ENCODE measurements at regions not wholly inside any gene's neighbourhood (a gene's known extent, or its start where the extent isn't known, plus 50 kb on each side); places are given as distances from the start of the nearest gene placed in this dataset.
"Not testable (repeated sequence)": the region's sequence is repeated elsewhere in the genome, so short reads cannot be mapped to it uniquely, and the experiment has no call there.

DNA sequence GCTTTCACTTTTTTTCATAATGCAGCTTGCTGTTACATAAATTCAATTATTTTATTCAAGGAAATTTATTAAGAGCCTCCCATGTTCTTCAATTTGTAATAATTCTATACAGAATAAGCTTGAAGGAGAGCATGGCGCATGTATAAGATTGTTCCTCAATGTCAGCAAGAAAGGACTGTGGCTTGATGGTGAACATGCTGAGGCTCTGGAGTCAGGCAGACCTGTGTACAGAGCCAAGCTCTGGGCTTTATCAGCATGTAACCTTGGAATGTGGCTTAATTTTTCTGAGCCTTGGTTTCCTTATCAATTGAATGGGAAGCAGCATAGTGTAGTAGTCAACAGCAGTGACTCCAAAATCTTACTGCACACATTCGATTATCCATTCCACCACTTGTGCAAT lies 92.4 kb downstream of the JRKL start:
- no peaks in the 10 kb centered on the region for H3K27me3 Mint-ChIP-seq (ENCODE audit: low read depth)
- H3K4me1 Mint-ChIP-seq (ENCODE audit: low read depth): no peaks in the 10 kb centered on the region
- H3K36me3 Mint-ChIP-seq (ENCODE audit: low read depth): no peaks in the 10 kb centered on the region
- DNase-seq (ENCODE audit: low spot score): no peak
- no peak overlapping the region for H3K4me3 Mint-ChIP-seq
- no peak overlapping the region for H3K27ac Mint-ChIP-seq
- H3K9me3 Mint-ChIP-seq: no peaks in the 10 kb centered on the region

GRCh38 chr11:96483374-96483955 lies 93.7 kb downstream of the JRKL start:
- no peaks in the 10 kb centered on the region for H3K4me1 Mint-ChIP-seq (ENCODE audit: low read depth)
- H3K36me3 Mint-ChIP-seq (ENCODE audit: low read depth): no peaks in the 10 kb centered on the region
- no peak overlapping the region for H3K4me3 Mint-ChIP-seq

DNA sequence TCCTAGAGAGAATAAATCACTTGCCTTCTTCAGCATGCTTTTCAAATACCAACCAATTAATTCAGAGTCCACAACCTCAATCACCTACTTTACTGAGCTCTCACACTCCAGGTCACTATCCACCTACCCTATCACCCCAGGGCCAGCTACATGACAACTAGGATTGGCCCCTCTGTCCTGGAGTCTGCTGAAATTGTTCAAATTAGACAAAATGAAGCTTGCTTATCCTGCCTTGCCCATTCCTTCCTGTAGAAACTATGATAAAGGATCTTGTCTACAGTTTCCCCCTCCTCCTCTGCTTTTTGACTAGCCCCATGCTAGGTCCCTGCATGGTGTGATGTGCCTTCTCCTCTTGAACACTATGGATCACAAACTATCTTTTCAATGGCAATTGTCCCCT lies 94.5 kb downstream of the JRKL start:
- H3K9me3 Mint-ChIP-seq: no peaks in the 10 kb centered on the region
- H3K4me3 Mint-ChIP-seq: no peak overlapping the region
- no peaks in the 10 kb centered on the region for H3K36me3 Mint-ChIP-seq (ENCODE audit: low read depth)
- no peaks in the 10 kb centered on the region for H3K4me1 Mint-ChIP-seq (ENCODE audit: low read depth)
- no peaks in the 10 kb centered on the region for H3K27me3 Mint-ChIP-seq (ENCODE audit: low read depth)
- DNase-seq (ENCODE audit: low spot score): no peak
- H3K27ac Mint-ChIP-seq: no peak overlapping the region

More at GRCh38 chr11:96483374-96483955, 93.7 kb downstream of the JRKL start:
- Mint-ChIP-seq H3K9me3 (no peaks in the 10 kb centered on the region), H3K27me3 (ENCODE audit: low read depth) (no peaks in the 10 kb centered on the region), H3K27ac (no peak overlapping the region)
- DNase-seq (ENCODE audit: low spot score): no peak

GRCh38 chr11:96486890-96487611 lies 97.2 kb downstream of the JRKL start:
- no peaks in the 10 kb centered on the region for H3K4me1 Mint-ChIP-seq (ENCODE audit: low read depth)
- no peaks in the 10 kb centered on the region for H3K27me3 Mint-ChIP-seq (ENCODE audit: low read depth)
- no peak overlapping the region for H3K27ac Mint-ChIP-seq

GRCh38 chr11:96488911-96489310 lies 99.1 kb downstream of the JRKL start:
- not testable (repeated sequence) for H3K27ac Mint-ChIP-seq; H3K4me3 Mint-ChIP-seq; H3K27me3 Mint-ChIP-seq (ENCODE audit: low read depth)

More at GRCh38 chr11:96486890-96487611, 97.2 kb downstream of the JRKL start:
- Mint-ChIP-seq H3K4me3 (no peak overlapping the region), H3K36me3 (ENCODE audit: low read depth) (no peaks in the 10 kb centered on the region), H3K9me3 (no peaks in the 10 kb centered on the region)
- no peak for DNase-seq (ENCODE audit: low spot score)

GRCh38 chr11:96500440-96500839 lies 110.6 kb downstream of the JRKL start:
- no peaks in the 10 kb centered on the region for H3K9me3 Mint-ChIP-seq
- no peaks in the 10 kb centered on the region for H3K4me1 Mint-ChIP-seq (ENCODE audit: low read depth)
- DNase-seq (ENCODE audit: low spot score): no peak
- H3K27ac Mint-ChIP-seq: no peak overlapping the region
- H3K27me3 Mint-ChIP-seq (ENCODE audit: low read depth): no peaks in the 10 kb centered on the region
- no peak overlapping the region for H3K4me3 Mint-ChIP-seq
- no peaks in the 10 kb centered on the region for H3K36me3 Mint-ChIP-seq (ENCODE audit: low read depth)

More at GRCh38 chr11:96488911-96489310, 99.1 kb downstream of the JRKL start:
- DNase-seq (ENCODE audit: low spot score); H3K9me3 Mint-ChIP-seq; H3K4me1 Mint-ChIP-seq (ENCODE audit: low read depth); H3K36me3 Mint-ChIP-seq (ENCODE audit: low read depth): not testable (repeated sequence)

DNA sequence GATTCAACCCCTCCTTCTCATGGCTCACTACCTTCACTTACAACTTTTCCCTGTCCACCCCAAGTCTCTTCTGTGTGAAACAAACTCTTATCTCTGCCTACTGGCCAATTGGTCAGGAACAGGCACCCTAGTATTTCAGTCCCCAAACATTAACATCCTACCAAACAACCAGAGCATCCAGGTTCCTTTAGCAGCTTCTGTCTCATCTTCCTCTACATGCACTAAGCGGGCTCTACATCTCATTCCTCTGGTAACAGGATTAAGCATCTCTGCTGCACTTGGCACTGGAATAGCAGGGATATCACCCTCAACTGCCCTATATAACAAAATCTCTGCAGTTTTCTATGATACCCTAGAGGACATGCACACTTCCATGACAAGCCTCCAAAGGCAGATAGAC lies 116.2 kb downstream of the JRKL start:
- no peaks in the 10 kb centered on the region for H3K4me1 Mint-ChIP-seq (ENCODE audit: low read depth)
- DNase-seq (ENCODE audit: low spot score): no peak
- H3K36me3 Mint-ChIP-seq (ENCODE audit: low read depth): no peaks in the 10 kb centered on the region
- H3K27ac Mint-ChIP-seq: no peak overlapping the region
- H3K27me3 Mint-ChIP-seq (ENCODE audit: low read depth): peaks cover 2% of the 10 kb centered on the region
- H3K4me3 Mint-ChIP-seq: no peak overlapping the region
- no peaks in the 10 kb centered on the region for H3K9me3 Mint-ChIP-seq

DNA sequence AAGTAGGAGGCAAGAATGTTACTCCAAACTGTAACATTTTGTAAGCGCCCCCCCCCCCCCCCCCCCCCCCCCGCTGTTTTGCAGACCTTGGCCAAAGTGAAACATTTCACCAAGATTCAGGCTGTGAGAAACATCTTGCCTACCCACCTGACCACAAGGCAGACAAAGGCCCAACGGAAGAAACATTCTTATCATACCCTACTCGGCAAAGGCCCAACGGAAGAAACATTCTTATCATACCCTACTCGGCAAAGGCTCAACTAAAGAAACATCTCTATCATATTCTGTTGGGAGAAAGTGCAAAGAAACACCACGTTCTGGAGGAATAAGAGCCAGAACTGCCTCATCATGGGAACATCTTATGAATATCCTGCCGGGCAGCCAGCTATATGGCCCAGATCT lies 117.1 kb downstream of the JRKL start:
- peaks cover 2% of the 10 kb centered on the region for H3K27me3 Mint-ChIP-seq (ENCODE audit: low read depth)
- H3K4me1 Mint-ChIP-seq (ENCODE audit: low read depth): no peaks in the 10 kb centered on the region
- no peaks in the 10 kb centered on the region for H3K36me3 Mint-ChIP-seq (ENCODE audit: low read depth)
- no peak overlapping the region for H3K4me3 Mint-ChIP-seq
- no peaks in the 10 kb centered on the region for H3K9me3 Mint-ChIP-seq
- no peak for DNase-seq (ENCODE audit: low spot score)
- H3K27ac Mint-ChIP-seq: no peak overlapping the region

GRCh38 chr11:96508861-96509260 lies 119.0 kb downstream of the JRKL start:
- Mint-ChIP-seq H3K27me3 (ENCODE audit: low read depth) (peaks cover 2% of the 10 kb centered on the region), H3K36me3 (ENCODE audit: low read depth) (no peaks in the 10 kb centered on the region), H3K27ac (no peak overlapping the region), H3K4me1 (ENCODE audit: low read depth) (no peaks in the 10 kb centered on the region), H3K4me3 (no peak overlapping the region), H3K9me3 (no peaks in the 10 kb centered on the region)
- DNase-seq (ENCODE audit: low spot score): no peak

- Mint-ChIP-seq H3K4me1 (ENCODE audit: low read depth) (no peaks in the 10 kb centered on the region), H3K27me3 (ENCODE audit: low read depth) (no peaks in the 10 kb centered on the region), H3K9me3 (no peaks in the 10 kb centered on the region), H3K4me3 (no peak overlapping the region), H3K27ac (no peak overlapping the region), H3K36me3 (ENCODE audit: low read depth) (no peaks in the 10 kb centered on the region)
- DNase-seq (ENCODE audit: low spot score): no peak
Measured at GRCh38 chr11:96520939-96521338, 131.1 kb downstream of the JRKL start.

- Mint-ChIP-seq H3K4me1 (ENCODE audit: low read depth) (no peaks in the 10 kb centered on the region), H3K27me3 (ENCODE audit: low read depth) (no peaks in the 10 kb centered on the region), H3K9me3 (no peaks in the 10 kb centered on the region), H3K27ac (no peak overlapping the region), H3K4me3 (no peak overlapping the region), H3K36me3 (ENCODE audit: low read depth) (no peaks in the 10 kb centered on the region)
- DNase-seq (ENCODE audit: low spot score): no peak
Measured at GRCh38 chr11:96523656-96524055, 133.8 kb downstream of the JRKL start.

DNA sequence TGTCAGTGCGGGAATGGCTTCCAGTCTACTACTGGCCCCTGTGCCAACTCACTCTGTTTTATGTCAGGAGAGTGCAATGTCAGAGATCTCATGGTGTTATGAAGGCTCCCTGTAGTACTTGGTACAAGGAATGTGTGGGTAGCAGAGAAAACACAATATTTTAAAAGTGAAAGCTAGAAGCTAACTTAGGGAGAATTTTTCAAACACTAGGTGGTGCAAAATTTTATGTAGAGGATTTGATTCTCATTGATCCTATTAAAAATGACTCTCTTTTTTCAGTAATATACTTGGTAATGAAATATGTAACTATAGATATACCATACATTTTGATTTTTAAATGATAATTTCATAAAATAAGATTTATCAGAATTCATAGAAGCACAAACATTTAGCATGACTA lies 134.7 kb downstream of the JRKL start:
- DNase-seq (ENCODE audit: low spot score): no peak
- no peak overlapping the region for H3K4me3 Mint-ChIP-seq
- no peaks in the 10 kb centered on the region for H3K36me3 Mint-ChIP-seq (ENCODE audit: low read depth)
- no peaks in the 10 kb centered on the region for H3K27me3 Mint-ChIP-seq (ENCODE audit: low read depth)
- no peaks in the 10 kb centered on the region for H3K4me1 Mint-ChIP-seq (ENCODE audit: low read depth)
- H3K27ac Mint-ChIP-seq: no peak overlapping the region
- no peaks in the 10 kb centered on the region for H3K9me3 Mint-ChIP-seq

GRCh38 chr11:96530473-96530872 lies 140.7 kb downstream of the JRKL start:
- H3K4me3 Mint-ChIP-seq: no peak overlapping the region
- H3K9me3 Mint-ChIP-seq: peaks cover 3% of the 10 kb centered on the region
- H3K27ac Mint-ChIP-seq: no peak overlapping the region
- no peak for DNase-seq (ENCODE audit: low spot score)
- no peaks in the 10 kb centered on the region for H3K27me3 Mint-ChIP-seq (ENCODE audit: low read depth)
- no peaks in the 10 kb centered on the region for H3K4me1 Mint-ChIP-seq (ENCODE audit: low read depth)
- no peaks in the 10 kb centered on the region for H3K36me3 Mint-ChIP-seq (ENCODE audit: low read depth)

GRCh38 chr11:96538104-96538503 lies 148.3 kb downstream of the JRKL start:
- Mint-ChIP-seq H3K27ac (no peak overlapping the region), H3K4me1 (ENCODE audit: low read depth) (no peaks in the 10 kb centered on the region), H3K36me3 (ENCODE audit: low read depth) (no peaks in the 10 kb centered on the region), H3K4me3 (no peak overlapping the region), H3K27me3 (ENCODE audit: low read depth) (no peaks in the 10 kb centered on the region), H3K9me3 (no peaks in the 10 kb centered on the region)
- no peak for DNase-seq (ENCODE audit: low spot score)

GRCh38 chr11:96538622-96539021 lies 148.8 kb downstream of the JRKL start:
- Mint-ChIP-seq H3K27ac (no peak overlapping the region), H3K4me3 (no peak overlapping the region), H3K9me3 (no peaks in the 10 kb centered on the region), H3K36me3 (ENCODE audit: low read depth) (no peaks in the 10 kb centered on the region), H3K4me1 (ENCODE audit: low read depth) (no peaks in the 10 kb centered on the region), H3K27me3 (ENCODE audit: low read depth) (no peaks in the 10 kb centered on the region)
- no peak for DNase-seq (ENCODE audit: low spot score)

Data from T-helper 2 cell treated with Interferon-gamma antibody and Interleukin-4, amounts not matched to agents 5 μg/mL and 100 μg/mL, for 36 hours (primary cell).